IPS-15b (cell line): ENCODE measurements at regions not wholly inside any gene's neighbourhood (a gene's known extent, or its start where the extent isn't known, plus 50 kb on each side); places are given as distances from the start of the nearest gene placed in this dataset.
"Not testable (repeated sequence)": the region's sequence is repeated elsewhere in the genome, so short reads cannot be mapped to it uniquely, and the experiment has no call there.

ENCODE experiments used
- H3K27me3 ChIP-seq: one replicate; pipeline ENCODE4 v1.6.1; 2013; ENCODE audit warnings: low read length; ENCODE audit not compliant: control insufficient read depth, insufficient read depth
- H3K36me3 ChIP-seq: one replicate; pipeline ENCODE4 v1.6.1; 2013; ENCODE audit warnings: low read length; ENCODE audit not compliant: control insufficient read depth, insufficient read depth
- H3K4me1 ChIP-seq: one replicate; pipeline ENCODE4 v1.6.1; 2013; ENCODE audit warnings: mild to moderate bottlenecking, low read length; ENCODE audit not compliant: control insufficient read depth, insufficient read depth
- H3K4me3 ChIP-seq: one replicate; pipeline ENCODE4 v1.5.1; 2013; ENCODE audit warnings: low read depth, low read length
- H3K9ac ChIP-seq: one replicate; pipeline ENCODE4 v1.6.1; 2013; ENCODE audit warnings: low read depth, mild to moderate bottlenecking, low read length
- H3K9me3 ChIP-seq: one replicate; pipeline ENCODE4 v1.6.1; 2013; ENCODE audit warnings: mild to moderate bottlenecking, low read length; ENCODE audit not compliant: control insufficient read depth, insufficient read depth

- Histone ChIP-seq H3K4me1 (no peaks in the 10 kb centered on the region), H3K9me3 (no peaks in the 10 kb centered on the region), H3K9ac (no peak overlapping the region), H3K4me3 (no peak overlapping the region), H3K36me3 (no peaks in the 10 kb centered on the region), H3K27me3 (no peaks in the 10 kb centered on the region)
These were observed 50.3 kb downstream of the RBFOX3 start for GRCh38 chr17:79560527-79560926.

- no peaks in the 10 kb centered on the region for H3K4me1 ChIP-seq
- H3K4me3 ChIP-seq = no peak overlapping the region
- no peaks in the 10 kb centered on the region for H3K36me3 ChIP-seq
- H3K9me3 ChIP-seq = no peaks in the 10 kb centered on the region
- no peak overlapping the region for H3K9ac ChIP-seq
- H3K27me3 ChIP-seq = no peaks in the 10 kb centered on the region
These were observed 51.6 kb downstream of the RBFOX3 start for GRCh38 chr17:79559111-79559887.

- H3K4me3 ChIP-seq = no peak overlapping the region
- no peaks in the 10 kb centered on the region for H3K36me3 ChIP-seq
- no peak overlapping the region for H3K9ac ChIP-seq
- H3K9me3 ChIP-seq = no peaks in the 10 kb centered on the region
- H3K4me1 ChIP-seq = no peaks in the 10 kb centered on the region
- no peaks in the 10 kb centered on the region for H3K27me3 ChIP-seq
These were observed 52.6 kb downstream of the RBFOX3 start for GRCh38 chr17:79558091-79558900.

DNA sequence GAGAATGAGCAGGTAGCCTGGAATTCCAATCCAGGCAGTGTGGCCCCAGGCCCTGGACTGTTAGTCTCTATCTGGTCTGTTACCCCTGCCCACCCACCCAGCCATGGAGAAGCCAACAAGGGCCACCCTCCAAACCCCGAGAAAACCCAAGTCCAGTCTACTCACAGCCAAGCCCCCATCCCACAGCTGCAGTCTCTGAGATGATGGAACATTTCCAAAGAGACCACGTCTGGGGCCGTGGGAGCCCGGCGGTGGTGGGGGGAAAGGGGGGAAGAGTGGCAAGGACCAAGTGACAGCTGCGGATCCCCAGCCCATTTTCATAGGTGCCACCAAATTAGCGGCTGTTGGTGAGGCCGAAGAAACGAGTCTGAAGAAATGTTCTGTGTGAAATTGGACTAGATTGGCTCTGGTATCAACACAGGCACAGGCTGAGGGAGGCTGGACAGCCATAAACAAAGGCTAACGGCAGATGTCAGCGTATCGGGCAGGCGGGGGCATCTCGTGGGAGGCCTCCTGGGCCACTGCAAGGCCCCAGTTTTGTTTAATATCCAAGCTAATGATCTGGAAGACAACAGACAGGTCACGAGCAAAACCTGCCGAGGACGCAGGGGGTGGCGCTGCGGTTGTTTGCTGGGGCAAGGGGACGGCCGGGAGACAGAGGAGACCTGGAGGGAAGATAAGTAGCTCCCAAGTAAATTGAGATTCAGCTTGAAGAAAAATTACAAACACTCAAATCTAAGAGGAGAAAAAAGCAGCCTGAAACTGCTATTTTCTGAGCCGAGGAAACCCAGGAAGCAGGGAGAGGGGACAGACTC is 53.4 kb downstream of the RBFOX3 start:
- H3K27me3 ChIP-seq = no peaks in the 10 kb centered on the region
- H3K4me1 ChIP-seq = no peaks in the 10 kb centered on the region

GRCh38 chr17:79556271-79556670 is 54.6 kb downstream of the RBFOX3 start:
- no peak overlapping the region for H3K9ac ChIP-seq
- H3K4me3 ChIP-seq = no peak overlapping the region
- H3K36me3 ChIP-seq = no peaks in the 10 kb centered on the region
- H3K27me3 ChIP-seq = no peaks in the 10 kb centered on the region
- no peaks in the 10 kb centered on the region for H3K4me1 ChIP-seq
- H3K9me3 ChIP-seq = no peaks in the 10 kb centered on the region

More for the DNA sequence above, 53.4 kb downstream of the RBFOX3 start:
- Histone ChIP-seq H3K9ac (no peak overlapping the region), H3K36me3 (no peaks in the 10 kb centered on the region), H3K9me3 (no peaks in the 10 kb centered on the region), H3K4me3 (no peak overlapping the region)

DNA sequence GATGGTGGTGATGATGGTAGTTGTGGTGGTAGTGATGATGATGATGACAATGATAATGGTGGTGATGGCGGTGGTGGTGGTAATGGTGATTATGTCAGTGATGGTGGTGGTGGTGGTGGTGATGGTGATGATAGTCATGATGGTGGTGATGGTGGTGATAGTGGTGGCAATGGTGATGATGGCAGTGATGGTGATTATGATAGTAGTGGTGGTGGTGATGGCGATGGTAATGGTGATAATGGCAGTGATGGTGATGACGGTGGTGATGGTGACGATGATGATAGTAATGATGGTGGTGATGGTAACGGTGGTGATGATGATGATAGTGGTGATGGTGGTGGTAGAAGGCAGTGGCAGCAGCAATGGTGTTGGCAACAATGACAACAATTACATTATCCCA is 55.3 kb downstream of the RBFOX3 start:
- no peaks in the 10 kb centered on the region for H3K36me3 ChIP-seq
- no peak overlapping the region for H3K9ac ChIP-seq
- H3K27me3 ChIP-seq = no peaks in the 10 kb centered on the region
- no peaks in the 10 kb centered on the region for H3K9me3 ChIP-seq
- no peaks in the 10 kb centered on the region for H3K4me1 ChIP-seq
- H3K4me3 ChIP-seq = no peak overlapping the region

DNA sequence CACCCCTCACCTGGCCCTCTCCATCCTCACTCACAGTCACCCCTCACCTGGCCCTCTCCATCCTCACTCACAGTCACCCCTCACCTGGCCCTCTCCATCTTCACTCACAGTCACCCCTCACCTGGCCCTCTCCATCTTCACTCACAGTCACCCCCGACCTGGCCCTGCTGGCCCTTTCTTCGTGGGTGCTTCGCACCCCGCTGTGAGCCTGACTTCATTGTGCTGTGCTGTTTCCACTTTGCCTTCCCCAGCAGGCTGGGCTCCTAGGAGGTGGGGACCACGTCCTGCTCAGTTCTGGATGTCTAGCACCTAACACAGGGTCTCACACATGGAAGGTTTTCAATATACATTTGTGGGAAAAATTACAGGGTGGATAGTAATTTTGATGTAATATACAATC is 56.5 kb downstream of the RBFOX3 start:
- H3K4me1 ChIP-seq, H3K9me3 ChIP-seq, H3K27me3 ChIP-seq, H3K9ac ChIP-seq, H3K36me3 ChIP-seq, H3K4me3 ChIP-seq: not testable (repeated sequence)

DNA sequence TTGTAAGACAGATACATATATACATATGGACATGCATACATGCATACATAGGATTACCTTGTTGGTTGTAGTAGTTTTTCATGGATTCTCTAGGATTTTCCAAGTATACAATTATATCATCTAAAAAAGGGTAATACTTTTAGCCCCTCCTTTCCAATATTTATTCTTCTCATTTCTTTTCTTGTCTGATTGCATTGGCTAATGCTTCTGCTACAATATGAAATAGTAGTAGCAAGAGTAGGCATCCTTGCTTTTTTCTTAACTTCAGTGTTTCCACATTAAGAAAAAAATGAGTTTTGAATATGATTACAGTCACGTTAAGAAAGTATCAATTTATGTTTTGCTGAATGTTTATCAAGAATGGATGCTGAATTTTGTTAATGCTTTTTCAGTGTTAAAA is 58.0 kb downstream of the RBFOX3 start:
- no peak overlapping the region for H3K4me3 ChIP-seq
- no peaks in the 10 kb centered on the region for H3K27me3 ChIP-seq
- no peaks in the 10 kb centered on the region for H3K4me1 ChIP-seq
- no peaks in the 10 kb centered on the region for H3K9me3 ChIP-seq
- no peak overlapping the region for H3K9ac ChIP-seq
- H3K36me3 ChIP-seq = no peaks in the 10 kb centered on the region

GRCh38 chr17:79552405-79552804 is 58.4 kb downstream of the RBFOX3 start:
- H3K9me3 ChIP-seq = no peaks in the 10 kb centered on the region
- H3K27me3 ChIP-seq = no peaks in the 10 kb centered on the region
- H3K4me3 ChIP-seq = no peak overlapping the region
- H3K4me1 ChIP-seq = no peaks in the 10 kb centered on the region
- no peaks in the 10 kb centered on the region for H3K36me3 ChIP-seq
- H3K9ac ChIP-seq = no peak overlapping the region

- Histone ChIP-seq H3K9me3 (no peaks in the 10 kb centered on the region), H3K27me3 (no peaks in the 10 kb centered on the region), H3K4me1 (no peaks in the 10 kb centered on the region), H3K4me3 (no peak overlapping the region), H3K36me3 (no peaks in the 10 kb centered on the region), H3K9ac (no peak overlapping the region)
These were observed 61.5 kb downstream of the RBFOX3 start for GRCh38 chr17:79549141-79549915.

- no peak overlapping the region for H3K9ac ChIP-seq
- H3K9me3 ChIP-seq = no peaks in the 10 kb centered on the region
- H3K4me1 ChIP-seq = no peaks in the 10 kb centered on the region
- no peaks in the 10 kb centered on the region for H3K27me3 ChIP-seq
- H3K36me3 ChIP-seq = no peaks in the 10 kb centered on the region
- H3K4me3 ChIP-seq = no peak overlapping the region
These were observed 62.7 kb downstream of the RBFOX3 start for GRCh38 chr17:79548116-79548515.
